NCI-H345 (cell line): ENCODE measurements at regions not wholly inside any gene's neighbourhood (a gene's known extent, or its start where the extent isn't known, plus 50 kb on each side); places are given as distances from the start of the nearest gene placed in this dataset.
"Not testable (repeated sequence)": the region's sequence is repeated elsewhere in the genome, so short reads cannot be mapped to it uniquely, and the experiment has no call there.

Experiments
- DNase-seq: peaks from one replicate; lab custom pipeline; 2025; lab: John Stamatoyannopoulos, UW

DNA sequence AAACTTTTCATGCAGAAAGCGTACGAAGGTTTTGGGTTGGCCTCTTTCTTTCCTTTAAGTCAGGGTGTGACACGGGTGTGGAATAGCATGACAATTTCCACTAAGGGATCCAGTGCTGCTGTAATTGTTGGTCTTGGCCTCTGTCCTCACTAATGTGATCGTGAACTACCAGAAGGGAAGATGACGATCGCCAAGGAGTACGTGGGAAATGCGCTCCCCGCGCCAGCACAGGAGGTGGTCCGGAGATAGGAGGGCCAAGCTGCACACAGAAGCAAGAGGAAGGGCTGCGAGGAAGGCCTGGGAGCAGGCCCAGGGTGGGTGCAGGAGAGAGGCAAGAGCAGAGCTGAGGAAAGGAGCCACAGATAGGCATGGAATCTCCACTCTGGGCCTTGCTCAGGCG, 79.7 kb upstream of the PODXL start:
- no peak for DNase-seq

DNA sequence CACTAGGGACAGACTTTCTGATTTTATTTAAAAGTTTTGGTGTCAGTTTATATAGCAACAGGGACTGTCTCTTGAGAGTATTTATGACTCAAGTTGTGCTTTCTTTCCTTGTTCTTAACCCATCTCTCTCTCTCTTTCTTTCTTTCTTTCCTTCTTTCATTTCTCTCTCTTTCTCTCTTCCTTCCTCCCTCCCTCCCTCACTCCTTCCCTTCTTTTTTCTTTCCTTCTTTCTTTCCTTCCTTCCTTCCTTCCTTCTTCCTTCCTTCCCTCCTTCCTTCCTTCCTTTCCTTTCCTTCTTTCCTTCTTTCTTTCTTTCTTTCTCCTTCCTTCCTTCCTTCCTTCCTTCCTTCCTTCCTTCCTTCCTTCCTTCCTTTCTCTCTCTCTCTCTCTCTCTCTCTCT, 77.8 kb upstream of the PODXL start:
- DNase-seq: not testable (repeated sequence)

DNA sequence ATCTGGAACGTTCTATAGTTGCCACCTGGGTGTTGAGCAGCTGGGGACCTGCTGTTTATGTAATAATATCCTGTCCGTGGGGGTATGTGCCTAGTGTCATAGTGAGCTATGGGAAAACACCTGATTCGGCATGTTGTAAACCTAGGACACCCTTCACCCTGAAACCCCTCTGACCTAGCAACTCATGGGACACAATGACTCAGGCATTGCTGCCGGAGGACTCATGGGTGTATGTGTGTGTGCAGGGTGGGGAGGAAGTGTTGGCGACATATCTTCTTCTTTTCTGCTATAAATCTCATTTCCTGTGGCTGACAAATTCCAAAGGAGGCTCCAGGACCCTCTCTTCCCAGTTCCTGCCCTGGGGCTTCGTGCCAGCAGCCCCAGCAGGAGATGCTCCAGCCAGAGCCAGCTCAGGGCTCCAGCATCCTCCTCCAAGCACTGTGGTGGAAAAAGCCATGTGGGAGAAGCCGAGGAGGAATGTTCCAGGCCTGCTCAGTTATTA, 77.0 kb upstream of the PODXL start:
- no peak for DNase-seq

DNA sequence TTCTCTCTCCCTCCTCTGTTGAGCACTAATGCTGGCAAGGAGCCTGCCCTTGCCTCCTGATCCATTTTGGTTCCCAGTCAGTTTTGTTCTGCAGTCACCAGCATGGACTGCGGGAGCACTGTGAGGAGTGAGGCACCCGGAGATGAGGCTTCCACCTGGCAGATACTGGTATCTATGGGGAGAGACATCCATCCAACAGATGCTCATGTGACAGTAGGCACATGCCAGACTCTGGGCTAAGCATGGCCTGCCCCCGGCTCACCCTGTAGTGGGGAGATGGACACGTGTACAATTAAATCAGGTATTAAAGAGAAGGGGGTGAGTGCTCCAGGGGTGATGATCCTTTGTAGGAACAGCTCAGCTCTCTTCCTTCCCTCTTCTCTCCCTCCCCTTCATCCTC, 74.0 kb upstream of the PODXL start:
- DNase-seq: no peak

DNA sequence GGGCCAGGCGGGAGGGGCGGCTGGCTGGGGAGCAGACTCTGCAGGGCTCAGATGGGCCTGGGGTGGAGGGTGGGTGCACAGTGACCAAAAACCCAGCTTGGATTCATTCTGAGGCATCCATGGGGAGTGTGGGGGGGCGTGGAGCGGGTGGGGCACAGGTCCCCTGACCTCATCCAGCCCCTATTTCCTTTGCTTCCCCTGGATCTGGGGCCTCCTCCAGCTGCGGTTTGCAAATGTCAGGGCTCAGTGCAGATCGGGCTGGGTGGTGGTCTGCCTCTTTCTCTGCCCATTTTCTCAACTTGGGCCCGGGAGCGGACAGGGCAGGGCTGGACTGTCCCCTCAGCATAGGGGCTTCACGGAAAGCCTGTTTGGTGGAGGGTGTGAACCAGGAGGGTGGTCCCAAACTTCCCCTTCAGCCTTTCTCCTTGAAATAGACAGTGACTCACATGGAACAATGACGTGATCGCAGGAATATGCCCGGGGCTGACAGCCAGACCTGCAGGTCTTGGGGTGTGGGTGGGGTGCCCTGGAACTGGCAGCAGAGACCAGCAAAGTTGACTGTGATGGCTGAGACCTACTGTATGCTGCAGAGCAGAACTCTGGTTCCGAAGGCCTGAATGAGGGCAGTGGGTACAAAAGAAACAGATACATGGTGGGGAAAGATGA, 72.9 kb upstream of the PODXL start:
- DNase-seq: no peak

DNA sequence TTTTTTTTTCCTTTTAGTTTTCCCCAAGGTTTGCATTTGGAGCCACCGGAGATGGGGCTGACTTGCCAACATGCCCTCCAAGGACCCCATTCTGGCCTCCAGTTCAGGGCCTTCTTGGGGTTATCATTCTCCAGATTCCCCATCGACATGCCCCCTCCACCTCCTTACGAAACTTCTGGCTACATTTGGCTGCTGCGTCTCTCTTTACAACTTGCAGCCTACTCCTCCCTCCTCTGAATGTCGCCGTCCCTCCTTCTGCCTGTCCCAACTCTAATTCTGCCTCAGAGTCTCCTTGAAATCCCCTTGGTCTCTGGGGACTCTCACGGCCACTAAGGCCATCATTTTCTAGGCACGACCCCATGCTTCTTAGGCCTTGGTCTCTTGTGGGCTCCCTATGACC, 72.2 kb upstream of the PODXL start:
- no peak for DNase-seq

DNA sequence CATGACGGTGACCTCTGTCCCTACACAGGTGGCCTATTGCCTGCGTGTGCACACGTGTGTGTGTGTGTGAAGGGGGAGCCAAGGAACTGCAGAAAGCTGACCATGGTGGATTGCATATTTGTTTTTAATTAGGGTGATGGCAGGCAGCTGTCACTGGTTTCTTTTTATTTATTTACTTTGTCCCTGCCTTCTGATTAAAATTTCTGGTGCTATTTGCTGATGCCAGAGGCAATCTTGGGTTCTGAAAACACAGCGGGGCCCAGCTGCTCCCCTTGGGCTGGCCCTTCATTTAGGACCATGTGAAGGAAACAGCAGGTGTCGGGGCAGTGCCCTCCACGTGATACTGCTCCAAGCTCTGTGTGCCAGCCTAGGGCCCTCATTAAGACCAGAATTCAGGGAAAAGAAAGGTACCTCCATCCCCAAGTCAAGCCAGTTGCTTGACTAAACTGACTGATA, 71.3 kb upstream of the PODXL start:
- DNase-seq: no peak

DNA sequence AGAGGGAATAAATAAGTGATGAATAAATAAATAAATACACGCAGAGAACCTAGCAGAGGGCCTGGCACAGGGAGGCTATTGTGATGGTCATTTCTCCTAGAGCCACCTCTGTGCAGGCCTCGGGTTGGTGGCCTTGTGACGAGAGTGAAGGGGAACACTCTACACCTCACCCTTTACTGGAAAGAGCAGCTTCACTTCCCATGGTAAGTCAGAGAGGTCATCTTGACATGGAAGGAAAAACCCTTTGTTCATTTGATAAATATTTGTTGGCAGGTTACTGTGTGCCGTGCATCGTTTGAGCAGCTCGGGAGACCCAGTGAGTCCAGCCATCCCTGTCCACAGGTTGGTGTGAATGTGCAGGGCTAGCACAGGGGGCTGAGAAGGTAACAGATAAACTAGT, 70.2 kb upstream of the PODXL start:
- no peak for DNase-seq

DNA sequence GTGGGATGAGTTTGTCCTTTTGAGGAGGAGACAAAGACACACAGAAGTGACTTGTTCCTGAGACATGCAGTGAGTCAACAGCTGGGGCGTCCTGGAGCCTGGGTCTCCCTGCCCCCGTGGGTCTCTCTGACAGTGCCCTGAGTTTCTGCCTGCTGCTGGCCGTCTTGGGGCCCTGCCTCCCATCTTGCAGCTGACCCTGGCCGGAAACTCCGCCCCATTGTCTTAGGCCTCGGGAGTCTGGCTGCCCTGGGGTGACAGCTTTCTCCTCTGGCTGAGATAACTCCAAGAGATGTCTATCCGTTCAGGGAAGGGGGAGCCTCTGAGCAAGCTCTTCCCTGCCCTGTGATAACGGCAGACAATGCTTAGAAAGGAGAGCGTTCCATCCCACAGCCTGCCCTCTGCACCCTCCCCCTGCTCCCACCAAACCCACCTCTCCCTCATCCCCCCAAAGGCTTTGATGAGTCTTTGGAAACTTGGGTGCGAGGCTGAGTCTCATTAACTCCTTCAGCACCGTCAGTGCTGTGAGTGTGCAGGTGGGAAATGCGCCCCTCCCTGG, 69.5 kb upstream of the PODXL start:
- DNase-seq: no peak

DNA sequence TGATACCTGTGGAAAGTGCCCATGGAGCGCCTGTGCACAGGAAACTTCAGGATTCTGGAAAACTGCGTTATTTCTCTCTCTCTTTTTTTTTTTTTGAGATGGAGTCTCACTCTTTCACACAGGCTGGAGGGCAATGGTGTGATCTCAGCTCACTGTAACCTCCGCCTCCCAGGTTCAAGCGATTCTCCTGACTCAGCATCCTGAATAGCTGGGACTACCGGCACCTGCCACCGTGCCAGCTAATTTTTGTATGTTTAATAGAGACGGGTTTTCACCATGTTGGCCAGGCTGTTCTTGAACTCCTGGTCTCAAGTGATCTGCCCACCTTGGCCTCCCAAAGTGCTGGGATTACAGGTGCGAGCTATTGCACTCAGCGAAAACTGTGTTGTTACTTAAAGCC, 68.9 kb upstream of the PODXL start:
- DNase-seq: not testable (repeated sequence)

DNA sequence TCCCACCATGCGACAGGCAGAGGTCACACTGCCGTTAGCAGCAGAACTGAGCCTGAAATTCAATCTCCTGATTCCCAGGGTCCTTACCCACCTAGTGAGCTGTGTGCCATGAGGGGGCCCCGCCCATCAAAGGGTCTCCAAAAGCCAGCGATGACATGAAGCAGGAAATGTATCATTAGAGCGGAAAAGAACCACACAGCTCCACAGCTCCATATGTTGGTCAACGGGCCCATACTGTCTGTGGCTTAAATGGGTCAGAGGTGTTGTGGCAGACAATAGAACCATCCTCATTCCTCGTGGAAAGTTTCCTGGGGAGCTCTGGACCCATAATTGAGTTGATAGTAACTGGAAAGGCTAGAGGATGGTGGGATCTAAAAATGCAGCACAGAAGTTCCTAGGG, 68.1 kb upstream of the PODXL start:
- DNase-seq: no peak

DNA sequence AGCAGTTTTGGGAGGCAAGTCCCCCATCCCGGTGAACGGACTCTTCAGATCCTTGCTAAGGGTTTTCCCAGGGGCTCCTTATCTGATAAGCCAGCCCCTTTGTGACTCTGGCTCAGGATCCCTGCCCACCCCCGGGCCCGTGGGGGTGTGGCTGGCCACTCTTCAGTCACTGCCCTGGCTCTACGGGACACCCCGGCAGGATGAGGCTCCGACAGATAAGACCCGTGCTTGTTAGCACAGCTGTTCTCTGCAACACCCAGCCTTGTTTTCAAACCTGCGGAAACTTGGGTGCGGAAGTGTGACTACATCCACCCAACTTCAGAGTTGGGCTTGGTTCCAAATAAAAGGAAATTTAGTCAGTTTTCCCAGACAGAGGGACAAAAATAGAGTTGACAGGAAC, 66.7 kb upstream of the PODXL start:
- no peak for DNase-seq

DNA sequence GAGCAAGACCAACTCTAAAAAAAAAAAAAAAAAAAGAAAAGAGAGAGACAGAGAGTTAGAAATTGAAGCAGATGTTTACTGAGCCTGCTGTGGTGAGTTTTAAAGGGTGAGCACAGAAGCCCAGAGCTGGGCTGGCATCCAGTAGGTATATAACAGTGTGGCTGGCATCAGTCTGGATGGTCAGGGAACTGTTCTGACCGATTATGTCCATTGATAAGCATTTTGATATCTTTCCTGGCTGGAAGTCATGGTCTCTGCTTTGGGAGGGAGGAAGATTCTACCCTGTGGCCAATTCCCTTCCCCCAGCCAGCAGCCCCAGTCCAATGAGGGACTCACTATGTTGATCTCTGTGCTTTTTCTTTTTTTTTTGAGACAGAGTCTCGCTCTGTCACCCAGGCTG, 65.2 kb upstream of the PODXL start:
- no peak for DNase-seq

DNA sequence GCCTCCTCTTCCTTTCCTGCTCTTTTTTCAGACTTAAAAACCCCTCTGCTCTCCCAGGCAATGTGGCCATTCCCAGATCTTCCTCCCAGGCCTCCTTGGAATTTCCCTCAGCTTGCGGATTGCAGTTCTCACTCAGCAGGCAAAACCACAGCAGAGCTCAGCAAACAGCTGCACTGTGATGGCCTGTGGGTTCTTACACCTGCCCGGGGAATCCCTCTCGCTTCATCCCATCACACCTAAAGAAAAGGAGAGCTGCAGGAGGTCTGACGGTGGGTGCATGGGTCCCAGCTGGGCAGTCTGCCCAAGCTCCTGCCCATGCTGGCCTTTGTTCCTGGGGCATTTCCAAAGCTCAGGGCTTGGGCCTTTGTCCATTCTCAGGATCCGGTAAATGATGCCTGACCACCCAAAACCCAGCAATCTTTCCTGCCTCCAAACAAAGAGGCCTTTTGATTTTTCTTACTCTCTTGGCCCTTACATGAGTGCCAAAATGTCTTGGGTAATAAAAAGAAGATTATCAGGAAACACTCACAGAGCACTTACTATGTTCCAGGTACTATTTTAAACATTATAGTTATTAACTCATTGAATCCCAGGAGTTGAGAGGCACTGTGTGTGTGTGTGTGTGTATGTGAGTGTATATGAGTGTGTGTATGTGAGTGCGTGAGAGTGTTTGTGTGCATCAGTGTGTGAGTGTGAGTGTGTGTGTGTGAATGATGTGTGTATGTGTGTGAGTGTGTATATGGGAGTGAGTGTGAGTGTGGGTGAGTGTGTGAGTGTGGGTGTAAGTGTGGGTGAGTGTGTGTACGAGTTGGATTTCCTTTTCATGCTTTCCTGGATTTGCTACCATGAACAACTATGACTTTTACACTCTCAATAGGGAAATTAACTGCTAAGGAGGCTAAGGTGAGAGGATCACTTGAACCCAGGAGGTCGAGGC, 64.5 kb upstream of the PODXL start:
- no peak for DNase-seq

DNA sequence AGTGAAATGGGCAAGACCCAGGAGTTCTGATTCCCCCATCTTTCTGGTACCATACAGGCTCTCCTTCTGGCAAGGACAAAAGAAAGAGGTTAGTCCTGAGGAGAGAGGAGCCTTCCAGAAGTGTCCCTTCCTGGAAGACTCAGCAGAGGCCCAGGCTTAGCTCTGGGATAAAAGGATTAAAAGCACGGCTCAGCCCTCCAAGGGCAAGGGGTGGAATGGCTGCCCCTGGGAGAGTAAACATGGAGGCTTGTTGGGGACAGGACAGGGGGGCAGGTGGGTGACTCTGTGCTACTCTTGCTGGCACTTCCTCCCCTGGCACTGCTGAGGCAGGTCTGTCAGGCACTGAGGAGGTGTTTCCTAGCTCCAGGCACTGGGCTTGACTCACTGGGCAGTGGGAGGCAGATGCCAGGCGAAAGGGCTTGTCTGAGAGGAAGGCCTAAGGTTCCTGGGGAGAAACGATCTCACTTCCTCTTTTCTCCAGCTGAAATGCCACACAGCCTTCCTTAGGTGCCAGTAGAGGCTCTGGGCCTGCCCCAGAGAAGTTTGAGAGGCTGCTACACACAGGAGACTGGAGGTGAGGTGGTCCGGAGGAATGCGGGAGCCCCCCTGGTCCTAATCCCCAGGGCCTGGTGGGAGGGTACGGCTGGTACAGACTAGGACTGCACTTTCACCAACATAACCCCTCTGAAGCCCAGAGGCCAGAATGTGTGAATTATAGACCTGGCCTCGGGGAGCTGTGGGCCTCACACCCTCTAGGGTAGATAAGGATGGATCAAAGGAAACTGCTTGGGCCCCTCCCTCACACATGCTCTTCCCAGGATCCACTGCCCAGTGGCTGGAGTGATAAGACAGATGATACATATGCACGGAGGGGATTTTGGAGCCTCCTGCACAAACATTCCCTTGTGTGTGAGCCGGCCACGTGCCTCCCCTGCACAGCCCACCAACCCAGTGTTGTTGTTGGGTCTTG, 63.2 kb upstream of the PODXL start:
- DNase-seq: no peak

DNA sequence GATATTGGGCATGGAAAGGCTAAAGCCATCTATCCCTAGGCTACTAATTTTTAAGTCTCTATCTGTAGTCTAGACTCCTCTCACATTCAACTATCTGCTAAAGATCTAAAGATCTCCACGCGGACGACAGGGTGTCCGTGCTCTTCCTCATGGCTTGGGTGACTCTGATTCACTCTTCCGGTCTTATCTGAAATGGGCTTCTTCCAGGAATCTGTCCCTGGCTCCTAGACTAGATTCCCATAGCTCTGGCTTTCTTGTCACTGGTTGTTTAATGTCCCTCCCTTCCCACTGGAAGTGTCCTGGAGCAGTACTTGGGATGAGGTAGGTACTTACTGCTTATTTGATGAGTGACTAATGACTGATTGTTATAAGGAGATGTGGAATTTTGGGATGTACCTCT, 62.0 kb upstream of the PODXL start:
- DNase-seq: no peak

DNA sequence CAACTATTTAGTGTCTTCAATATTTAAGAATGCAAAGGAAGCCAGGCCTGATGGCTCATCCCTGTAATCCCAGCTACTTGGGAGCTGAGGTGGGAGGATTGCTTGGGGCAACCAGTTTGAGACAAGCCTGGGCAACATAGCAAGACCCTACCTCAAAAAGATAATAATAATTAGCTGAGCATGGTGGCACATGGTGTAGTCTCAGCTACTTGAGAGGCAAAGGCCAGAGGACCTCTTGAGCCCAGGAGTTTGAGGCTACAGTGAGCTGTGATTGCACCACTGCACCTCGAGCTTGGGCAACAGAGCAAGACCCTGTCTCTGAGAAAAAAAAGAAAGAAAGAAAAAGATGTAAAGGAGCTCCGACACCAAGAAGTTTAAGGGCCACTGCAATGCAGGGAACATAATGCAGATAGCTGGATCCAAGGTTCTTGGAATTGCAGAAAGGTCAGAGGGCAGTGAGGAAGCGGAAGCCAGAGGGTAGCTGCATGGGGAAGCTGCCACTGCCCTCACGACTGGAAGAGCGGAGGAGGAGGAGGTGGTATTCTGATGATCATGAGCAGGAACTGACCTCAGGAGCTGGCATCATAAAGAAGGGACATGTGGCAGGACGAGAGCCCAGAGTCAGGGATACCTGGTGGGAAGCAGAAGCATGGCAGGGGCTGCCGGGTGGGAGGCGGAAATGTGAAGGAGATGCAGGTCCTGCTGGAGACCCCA, 60.2 kb upstream of the PODXL start:
- DNase-seq: no peak

DNA sequence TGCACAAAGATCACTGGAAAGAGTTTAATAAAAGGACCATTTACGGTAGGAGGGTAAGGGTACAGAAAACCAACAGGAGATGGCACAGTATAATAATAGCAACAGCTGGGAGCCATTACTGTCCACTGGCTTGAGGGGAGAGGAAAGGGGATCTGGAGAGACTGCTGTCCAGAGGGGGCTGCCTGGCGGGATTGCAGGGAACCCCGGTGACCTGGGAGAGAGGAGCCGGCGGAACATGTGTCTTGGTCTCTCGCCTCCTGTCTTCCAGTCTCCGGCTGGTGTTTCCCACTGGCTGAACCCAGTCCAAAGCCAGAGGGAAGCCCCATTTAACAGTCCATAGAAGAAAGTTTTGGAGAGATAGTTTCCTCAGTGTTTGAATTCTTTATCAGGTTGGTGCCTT, 57.5 kb upstream of the PODXL start:
- DNase-seq: no peak

DNA sequence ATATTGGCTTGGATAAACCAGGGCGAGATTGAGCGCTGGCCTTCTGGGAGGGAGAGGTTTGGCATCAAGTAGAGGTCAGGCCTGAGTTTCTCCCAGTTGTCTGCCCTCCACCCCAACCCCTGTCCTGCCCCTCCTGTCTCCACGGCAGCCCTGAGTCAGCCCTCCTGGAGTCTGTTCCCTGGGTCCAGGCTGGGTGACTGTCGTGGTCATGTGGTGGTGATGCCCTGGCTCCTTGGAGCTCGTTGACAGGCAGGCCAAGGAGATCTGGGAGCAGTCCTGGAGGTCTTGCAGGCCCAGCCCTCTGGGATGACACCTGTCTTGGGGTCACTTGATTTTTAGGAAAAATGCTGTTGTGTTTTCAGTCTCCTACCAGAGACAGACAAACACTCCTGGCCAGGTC, 53.6 kb upstream of the PODXL start:
- no peak for DNase-seq

DNA sequence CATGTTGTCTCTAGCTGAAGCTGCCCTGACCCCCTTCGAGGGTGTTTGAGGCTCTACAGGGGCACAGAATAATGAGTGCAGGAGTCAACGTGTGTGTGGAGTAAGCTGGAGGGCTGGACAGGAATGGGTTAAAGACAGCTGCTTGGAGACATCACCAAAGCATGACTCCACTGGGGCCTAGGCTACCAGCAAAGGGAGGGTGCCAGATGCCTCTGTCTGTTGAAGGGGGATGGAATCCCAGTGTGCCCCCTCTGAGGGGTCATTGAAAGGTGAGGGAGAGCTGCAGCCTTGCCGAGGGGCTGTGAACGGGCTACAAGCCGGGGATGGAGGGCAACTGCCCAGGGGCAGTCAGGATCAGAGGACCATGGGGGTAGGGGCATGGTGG, 51.7 kb upstream of the PODXL start:
- no peak for DNase-seq
